NT2/D1 (cell line): ENCODE measurements at regions not wholly inside any gene's neighbourhood (a gene's known extent, or its start where the extent isn't known, plus 50 kb on each side); places are given as distances from the start of the nearest gene placed in this dataset.

Source experiments
- SUZ12 ChIP-seq: IDR thresholded peaks from 2 replicates; pipeline ENCODE4 v1.6.1; 2011; ENCODE audit not compliant: insufficient read length, insufficient read depth; ENCODE audit errors: extremely low read depth
- YY1 ChIP-seq: IDR thresholded peaks from 2 replicates; pipeline ENCODE4 v1.6.1; 2011; ENCODE audit not compliant: insufficient read length, insufficient read depth
- ZNF274 ChIP-seq: IDR thresholded peaks from 2 replicates; pipeline ENCODE4 v1.6.1; 2011; ENCODE audit warnings: mild to moderate bottlenecking, low read depth, low read length

DNA sequence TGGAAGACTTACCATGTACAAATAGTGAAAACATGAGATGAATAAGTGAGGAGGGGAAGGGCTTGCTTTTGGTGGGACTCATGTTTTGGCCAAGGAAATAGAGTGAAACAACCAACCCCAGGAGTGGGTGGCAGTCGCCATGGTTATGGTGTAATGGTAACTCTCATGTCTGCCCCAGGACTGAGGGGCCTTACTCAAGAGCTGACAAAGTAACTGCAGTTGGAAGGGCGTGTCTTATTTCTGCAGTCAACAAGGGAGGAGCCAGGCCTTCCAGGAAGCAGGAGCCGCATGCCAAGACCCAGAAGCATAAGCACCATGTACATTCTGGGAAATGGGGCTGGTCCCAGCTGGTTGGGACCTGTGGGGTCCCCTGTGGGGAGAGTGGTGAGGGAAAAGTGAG, 108.5 kb downstream of the UNC5CL start:
- TF ChIP-seq YY1 (no peak), ZNF274 (no peak), SUZ12 (no peak)
